HepG2 (cell line): ENCODE measurements at regions not wholly inside any gene's neighbourhood (a gene's known extent, or its start where the extent isn't known, plus 50 kb on each side); places are given as distances from the start of the nearest gene placed in this dataset.

Experiments
- AKNA ChIP-seq: sonication (generic); formaldehyde crosslinking; IDR thresholded peaks from 2 replicates; pipeline ENCODE4 v1.4.0; 2020; ENCODE audit warnings: missing genetic modification reagents, borderline replicate concordance
- ATF7-NPFF ChIP-seq: sonication (generic); formaldehyde crosslinking; IDR thresholded peaks from 2 replicates; pipeline ENCODE4 v1.8.1; 2023; ENCODE audit warnings: mild to moderate bottlenecking, low read depth, missing genetic modification reagents, moderate library complexity
- ATRX ChIP-seq: sonication (generic); formaldehyde crosslinking; IDR thresholded peaks from 2 replicates; pipeline ENCODE4 v1.4.0; 2020; ENCODE audit warnings: missing genetic modification reagents, borderline replicate concordance
- CENPT ChIP-seq: sonication (generic); formaldehyde crosslinking; IDR thresholded peaks from 2 replicates; pipeline ENCODE4 v1.8.0; 2022; ENCODE audit warnings: low read depth, mild to moderate bottlenecking, moderate library complexity, missing genetic modification reagents
- CREB1 ChIP-seq, 2 experiments: fragments of 450-650 bp in 1 of 2; IDR thresholded peaks; 2 replicates each; pipeline ENCODE4 v1.6.1; 2016 to 2017; ENCODE audit warnings: control low read depth in 1 of 2, mild to moderate bottlenecking in 1 of 2, missing compliant biosample characterization in 1 of 2, missing genetic modification characterization in 1 of 2
- DDIT3 ChIP-seq: sonication (generic); formaldehyde crosslinking; IDR thresholded peaks from 2 replicates; pipeline ENCODE4 v1.4.0; 2020; ENCODE audit warnings: mild to moderate bottlenecking, missing genetic modification reagents
- HES4 ChIP-seq: sonication (generic); formaldehyde crosslinking; IDR thresholded peaks from 2 replicates; pipeline ENCODE4 v1.9.0; 2021; ENCODE audit warnings: mild to moderate bottlenecking, missing genetic modification reagents, borderline replicate concordance
- JUNB ChIP-seq: sonication (generic); formaldehyde crosslinking; IDR thresholded peaks from 2 replicates; pipeline ENCODE4 v1.8.0; 2022; ENCODE audit warnings: missing genetic modification reagents, mild to moderate bottlenecking, borderline replicate concordance
- MXI1 ChIP-seq: IDR thresholded peaks from 3 replicates; pipeline ENCODE4 v1.6.1; 2012; ENCODE audit warnings: low read depth, low read length, inconsistent platforms, borderline replicate concordance
- SETDB1 ChIP-seq: sonication (generic); formaldehyde crosslinking; IDR thresholded peaks from 2 replicates; pipeline ENCODE4 v1.5.1; 2020; ENCODE audit warnings: missing genetic modification reagents, mild to moderate bottlenecking, borderline replicate concordance
- ZNF24 ChIP-seq: fragments of 450-650 bp; IDR thresholded peaks from 2 replicates; pipeline ENCODE4 v1.6.1; 2017; ENCODE audit warnings: antibody characterized with exemption, mild to moderate bottlenecking
- ZNF552 ChIP-seq: sonication (generic); formaldehyde crosslinking; IDR thresholded peaks from 2 replicates; pipeline ENCODE4 v1.9.0; 2022; ENCODE audit warnings: missing genetic modification reagents, mild to moderate bottlenecking, borderline replicate concordance
- ZNF557 ChIP-seq: sonication (generic); formaldehyde crosslinking; IDR thresholded peaks from 2 replicates; pipeline ENCODE4 v1.4.0; 2020; ENCODE audit warnings: missing genetic modification reagents
- ZNF564 ChIP-seq: sonication (generic); formaldehyde crosslinking; IDR thresholded peaks from 2 replicates; pipeline ENCODE4 v1.8.1; 2023; ENCODE audit warnings: mild to moderate bottlenecking, missing genetic modification reagents
- ZNF709 ChIP-seq: sonication (generic); formaldehyde crosslinking; IDR thresholded peaks from 2 replicates; pipeline ENCODE4 v1.5.0; 2020; ENCODE audit warnings: mild to moderate bottlenecking, missing genetic modification reagents
- ZNF766 ChIP-seq: sonication (generic); formaldehyde crosslinking; IDR thresholded peaks from 2 replicates; pipeline ENCODE4 v1.5.0; 2020; ENCODE audit warnings: missing genetic modification reagents, borderline replicate concordance
- TF ChIP-seq, protein P1 (sequence below): sonication (generic); formaldehyde crosslinking; IDR thresholded peaks from 2 replicates; pipeline ENCODE4 v1.5.0; 2020; ENCODE audit warnings: mild to moderate bottlenecking, missing genetic modification reagents, borderline replicate concordance
- TF ChIP-seq, protein P2 (sequence below): IDR thresholded peaks from 2 replicates; pipeline ENCODE4 v1.6.1; 2012; ENCODE audit warnings: low read depth, low read length, improper control_type of control experiment

DNA sequence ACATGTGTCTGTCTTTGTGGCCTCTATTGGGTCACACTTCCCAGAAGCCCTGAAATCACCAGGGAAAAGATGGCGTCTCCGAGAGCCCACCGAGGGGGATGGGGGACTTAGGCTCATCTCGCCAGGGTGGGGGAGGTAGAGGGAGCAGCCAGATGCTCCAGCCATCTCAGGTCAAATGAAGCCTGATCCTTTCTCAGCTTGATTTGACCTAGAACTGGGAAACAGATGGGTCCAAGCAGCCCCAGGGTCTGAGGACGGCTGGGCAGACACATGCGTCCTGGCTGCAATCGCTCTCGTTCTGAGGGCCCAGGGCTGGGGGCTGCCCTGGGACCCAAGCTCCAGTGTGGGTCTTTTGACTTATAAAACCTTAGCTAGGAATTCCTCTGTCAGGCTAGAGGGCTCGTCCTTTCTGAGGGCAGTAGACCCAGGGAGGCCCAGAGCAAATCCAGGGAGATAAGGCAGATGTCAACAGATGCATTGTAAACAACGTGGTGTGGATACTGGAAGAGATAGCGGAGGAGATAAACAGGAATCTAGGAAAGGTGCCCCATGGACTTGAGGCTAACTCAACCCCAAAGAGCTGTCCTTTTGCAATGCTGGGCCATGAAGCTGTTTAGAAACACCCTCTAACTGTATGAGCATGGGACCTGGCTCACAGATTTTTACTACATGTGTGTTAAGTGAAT is 127.7 kb downstream of the MYCN start (continued):
- TF ChIP-seq HES4 (CRISPR knock-in tag) (no peak), ZNF564 (CRISPR knock-in tag) (no peak), ATF7-NPFF (CRISPR knock-in tag) (no peak), AKNA (CRISPR knock-in tag) (no peak), DDIT3 (CRISPR knock-in tag) (no peak), ZNF552 (CRISPR knock-in tag) (no peak), MXI1 (no peak), CENPT (CRISPR knock-in tag) (no peak), ZNF766 (no peak), ZNF709 (no peak), CREB1 (IDR thresholded peaks at IDR 0.05) (no peak), CREB1 (CRISPR knock-in tag; IDR thresholded peaks at IDR 0.05) (no peak), ZNF24 (no peak), JUNB (CRISPR knock-in tag) (no peak), ZNF557 (CRISPR knock-in tag) (no peak), SETDB1 (CRISPR knock-in tag) (no peak), ATRX (CRISPR knock-in tag) (no peak)
- TF ChIP-seq, protein P1, sequence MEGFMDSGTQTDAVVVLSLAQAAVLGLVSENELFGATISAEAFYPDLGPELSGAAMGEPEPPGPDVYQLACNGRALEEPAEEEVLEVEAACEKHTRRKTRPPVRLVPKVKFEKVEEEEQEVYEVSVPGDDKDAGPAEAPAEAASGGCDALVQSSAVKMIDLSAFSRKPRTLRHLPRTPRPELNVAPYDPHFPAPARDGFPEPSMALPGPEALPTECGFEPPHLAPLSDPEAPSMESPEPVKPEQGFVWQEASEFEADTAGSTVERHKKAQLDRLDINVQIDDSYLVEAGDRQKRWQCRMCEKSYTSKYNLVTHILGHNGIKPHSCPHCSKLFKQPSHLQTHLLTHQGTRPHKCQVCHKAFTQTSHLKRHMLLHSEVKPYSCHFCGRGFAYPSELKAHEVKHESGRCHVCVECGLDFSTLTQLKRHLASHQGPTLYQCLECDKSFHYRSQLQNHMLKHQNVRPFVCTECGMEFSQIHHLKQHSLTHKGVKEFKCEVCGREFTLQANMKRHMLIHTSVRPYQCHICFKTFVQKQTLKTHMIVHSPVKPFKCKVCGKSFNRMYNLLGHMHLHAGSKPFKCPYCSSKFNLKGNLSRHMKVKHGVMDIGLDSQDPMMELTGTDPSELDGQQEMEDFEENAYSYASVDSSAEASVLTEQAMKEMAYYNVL (CRISPR knock-in tag): no peak
- TF ChIP-seq, protein P2, sequence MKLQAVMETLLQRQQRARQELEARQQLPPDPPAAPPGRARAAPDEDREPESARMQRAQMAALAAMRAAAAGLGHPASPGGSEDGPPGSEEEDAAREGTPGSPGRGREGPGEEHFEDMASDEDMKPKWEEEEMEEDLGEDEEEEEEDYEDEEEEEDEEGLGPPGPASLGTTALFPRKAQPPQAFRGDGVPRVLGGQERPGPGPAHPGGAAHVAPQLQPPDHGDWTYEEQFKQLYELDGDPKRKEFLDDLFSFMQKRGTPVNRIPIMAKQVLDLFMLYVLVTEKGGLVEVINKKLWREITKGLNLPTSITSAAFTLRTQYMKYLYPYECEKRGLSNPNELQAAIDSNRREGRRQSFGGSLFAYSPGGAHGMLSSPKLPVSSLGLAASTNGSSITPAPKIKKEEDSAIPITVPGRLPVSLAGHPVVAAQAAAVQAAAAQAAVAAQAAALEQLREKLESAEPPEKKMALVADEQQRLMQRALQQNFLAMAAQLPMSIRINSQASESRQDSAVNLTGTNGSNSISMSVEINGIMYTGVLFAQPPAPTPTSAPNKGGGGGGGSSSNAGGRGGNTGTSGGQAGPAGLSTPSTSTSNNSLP: no peak
